NCI-H446 (cell line): ENCODE measurements at regions not wholly inside any gene's neighbourhood (a gene's known extent, or its start where the extent isn't known, plus 50 kb on each side); places are given as distances from the start of the nearest gene placed in this dataset.

Source experiments
- DNase-seq, 2 experiments: peaks; one replicate each; lab custom pipeline; 2025; lab: John Stamatoyannopoulos, UW

DNA sequence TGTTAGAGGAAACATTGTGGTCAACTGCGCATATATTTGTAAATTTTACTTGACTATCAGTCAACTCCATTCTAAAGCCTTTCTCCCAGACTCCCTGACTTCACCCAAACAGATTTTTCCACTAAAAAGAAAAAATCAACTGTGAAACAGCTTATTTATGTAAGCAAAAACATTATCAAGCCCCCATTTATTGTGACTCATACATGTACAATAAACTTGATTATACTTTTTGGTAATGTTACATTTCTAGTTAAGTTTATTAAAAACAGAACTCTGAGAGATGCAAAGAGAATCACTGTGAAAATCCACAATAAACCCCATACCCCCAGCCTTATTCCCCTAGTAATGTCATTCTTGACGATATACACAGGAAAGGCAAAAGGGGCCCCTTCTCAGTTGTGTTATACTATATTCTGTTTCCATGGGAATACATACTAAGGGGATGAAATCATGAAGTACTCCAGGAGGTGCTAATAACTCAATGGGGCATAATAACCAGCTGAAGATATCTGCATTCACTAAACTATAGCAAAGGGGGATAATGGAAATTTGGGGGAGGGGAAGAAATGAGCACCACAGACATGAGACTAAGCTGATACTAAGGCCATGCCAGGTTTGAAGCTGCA is 616.0 kb downstream of the ACTL7B start:
- no peak for DNase-seq

DNA sequence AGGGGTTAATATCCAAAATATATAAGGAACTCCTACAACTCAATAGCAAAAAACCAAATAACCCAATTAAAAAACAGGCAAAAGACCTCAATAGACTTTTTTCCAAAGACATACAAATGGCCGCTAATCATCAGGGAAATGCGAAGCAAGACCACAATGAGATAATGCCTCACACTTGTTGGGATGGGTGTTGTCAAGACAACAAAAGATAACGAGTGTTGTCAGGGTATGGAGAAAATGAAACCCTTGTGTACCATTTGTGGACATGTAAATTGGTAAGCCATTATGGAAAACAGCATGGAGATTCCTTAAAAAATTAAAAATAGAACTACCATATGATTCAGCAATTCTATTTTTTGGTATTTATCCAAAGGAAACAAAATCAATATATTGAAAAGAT is 620.2 kb downstream of the ACTL7B start:
- DNase-seq = no peak

GRCh38 chr9:108234811-108235210 is 621.0 kb downstream of the ACTL7B start:
- DNase-seq = no peak

- no peak for DNase-seq
These were observed 630.5 kb downstream of the ACTL7B start for GRCh38 chr9:108225149-108225800.

DNA sequence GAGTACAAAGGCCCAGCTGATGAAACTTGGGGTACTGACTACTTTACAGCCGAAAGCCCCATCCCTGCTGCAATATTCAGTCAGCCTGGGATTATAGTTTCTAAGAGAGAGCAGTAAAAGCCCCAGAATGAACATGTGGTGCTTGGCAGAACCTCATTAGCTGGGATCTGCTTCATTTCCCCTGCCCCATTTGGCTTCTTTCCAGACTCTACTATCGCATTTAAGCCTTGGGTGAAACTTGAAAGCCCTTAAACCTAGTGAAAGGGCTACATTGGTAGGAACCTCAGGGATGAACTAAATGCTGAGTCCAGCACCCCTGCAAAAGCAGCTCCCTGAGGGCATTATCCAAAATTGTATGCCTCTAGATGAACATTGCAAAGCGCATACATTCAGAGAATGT is 631.1 kb downstream of the ACTL7B start:
- DNase-seq = no peak

DNA sequence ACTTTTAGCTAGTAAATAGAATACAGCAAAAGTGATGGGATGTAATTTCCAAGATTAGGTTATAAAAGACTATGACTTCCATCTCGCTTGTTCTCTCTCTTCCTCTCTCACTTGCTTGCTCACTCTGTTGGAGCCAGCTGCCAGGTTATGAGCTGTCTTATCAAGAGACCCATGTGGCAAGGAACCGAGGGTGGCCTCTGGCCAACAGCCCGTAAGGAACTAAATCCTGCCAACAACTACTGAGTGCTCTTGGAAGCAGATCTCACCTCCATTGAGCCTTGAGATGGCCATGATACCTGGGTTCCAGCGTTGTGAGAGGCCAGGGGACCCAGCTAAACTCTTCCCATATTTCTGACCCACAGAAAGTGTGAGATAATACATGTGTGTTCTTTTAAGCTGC is 636.1 kb downstream of the ACTL7B start:
- no peak for DNase-seq

DNA sequence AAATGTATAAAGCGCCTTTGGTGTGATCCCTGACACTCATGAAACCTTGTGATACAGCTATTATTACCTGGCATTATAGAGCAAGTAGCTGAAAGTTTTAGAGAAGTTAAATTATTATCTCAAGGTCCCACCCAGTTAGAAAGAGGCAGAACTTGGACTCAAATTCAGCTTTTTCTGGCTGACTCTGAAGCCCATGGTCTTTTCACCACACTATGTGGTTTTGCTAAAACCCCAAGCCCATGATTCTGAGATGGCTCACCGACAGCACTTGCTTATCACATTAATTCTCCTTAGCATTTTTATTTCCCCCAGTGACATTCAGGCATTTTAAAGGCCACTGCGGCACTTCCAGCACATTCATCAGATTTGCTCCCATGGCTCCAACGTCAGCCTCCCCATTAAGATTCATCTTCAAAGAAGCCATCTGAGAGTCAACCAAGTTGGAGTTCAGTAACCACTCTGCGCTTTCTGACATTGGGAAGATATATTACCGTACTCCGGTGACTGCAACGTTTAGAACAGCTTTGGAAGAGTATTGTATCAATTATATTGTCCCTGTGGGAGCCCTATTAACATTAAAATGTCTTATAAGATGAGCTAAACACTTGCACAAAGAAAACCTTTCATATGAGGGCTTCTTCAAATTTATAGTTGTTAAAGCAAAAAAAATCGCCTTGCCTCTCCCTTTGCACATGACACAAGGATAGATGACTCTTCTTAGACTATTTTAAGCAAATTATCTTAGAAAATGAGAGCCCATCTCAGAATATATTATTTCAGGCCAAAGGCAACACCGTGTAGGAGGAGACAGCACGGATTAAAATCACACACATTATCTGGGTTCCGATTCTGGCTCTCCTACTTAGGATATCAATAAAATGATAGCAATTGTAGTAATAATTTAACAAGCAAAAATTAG is 638.1 kb downstream of the ACTL7B start:
- no peak for DNase-seq

GRCh38 chr9:108213511-108213910 is 642.3 kb downstream of the ACTL7B start:
- no peak for DNase-seq

DNA sequence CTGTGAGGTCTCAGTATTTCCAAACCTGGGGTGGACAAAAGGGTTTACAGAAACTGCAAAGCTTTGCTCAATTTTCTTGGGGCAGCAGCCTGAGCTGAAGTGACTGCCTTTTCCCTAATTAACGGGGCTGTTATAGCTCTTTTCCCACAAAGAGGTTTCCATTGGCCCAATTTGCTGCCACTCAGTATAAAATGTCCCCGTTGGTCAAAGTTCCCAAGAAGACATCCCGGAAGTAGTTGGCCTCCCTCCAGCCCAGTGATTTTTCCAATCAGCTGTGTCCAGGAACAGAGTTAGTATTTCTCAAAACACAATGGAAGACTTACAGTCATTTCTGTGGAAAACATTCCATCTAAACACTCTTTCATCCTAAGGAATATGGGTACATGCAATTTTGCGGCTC is 643.6 kb downstream of the ACTL7B start:
- no peak for DNase-seq

GRCh38 chr9:108211411-108211955 is 644.3 kb downstream of the ACTL7B start:
- no peak for DNase-seq

DNA sequence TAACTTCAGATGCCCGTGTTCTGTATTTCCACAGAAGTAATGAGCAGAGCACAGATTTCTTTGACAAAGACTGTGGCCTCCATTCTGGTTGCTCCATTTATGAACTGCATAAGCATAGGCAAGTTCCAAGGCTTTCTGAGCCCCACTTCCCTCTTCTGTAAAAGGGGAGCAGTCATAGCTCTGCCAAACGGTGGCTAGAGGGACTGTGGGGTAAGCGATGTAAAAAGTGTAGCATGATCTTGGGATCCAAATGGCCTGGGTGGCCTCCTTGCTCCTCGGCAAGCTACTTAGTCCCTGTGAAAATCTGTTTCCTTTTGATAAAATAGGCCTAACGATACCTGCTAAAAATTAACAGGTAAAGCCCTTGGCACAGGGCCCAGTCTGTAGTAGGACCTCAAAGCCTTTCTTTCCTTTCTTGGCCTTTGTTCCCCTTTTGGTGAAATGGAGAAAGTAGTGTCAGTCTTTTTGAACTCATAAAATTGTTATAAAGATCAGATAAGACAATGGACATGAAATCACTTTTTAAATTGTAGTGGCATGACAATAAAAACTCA is 646.6 kb downstream of the ACTL7B start:
- DNase-seq = no peak

- no peak for DNase-seq
These were observed 648.1 kb downstream of the ACTL7B start for GRCh38 chr9:108207561-108208165.

DNA sequence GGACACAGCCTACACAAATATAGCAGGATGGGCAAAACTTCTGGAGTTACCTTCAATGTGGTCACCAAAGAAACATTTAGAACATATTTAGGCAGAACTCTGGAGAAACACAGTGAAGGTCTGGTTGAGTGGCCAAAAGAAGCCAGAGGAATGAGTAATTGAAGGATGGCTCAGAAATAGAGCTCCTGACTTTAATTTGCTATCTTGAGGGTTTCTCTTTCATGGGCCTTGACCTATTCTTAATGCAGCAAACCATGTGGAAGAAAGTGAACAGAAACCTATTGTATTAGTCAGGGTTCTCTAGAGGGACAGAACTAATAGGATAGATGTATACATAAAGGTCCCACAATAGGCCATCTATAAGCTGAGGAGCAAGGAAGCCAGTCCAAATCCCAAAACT is 650.5 kb downstream of the ACTL7B start:
- no peak for DNase-seq

GRCh38 chr9:108197899-108198298 is 657.9 kb downstream of the ACTL7B start:
- no peak for DNase-seq

DNA sequence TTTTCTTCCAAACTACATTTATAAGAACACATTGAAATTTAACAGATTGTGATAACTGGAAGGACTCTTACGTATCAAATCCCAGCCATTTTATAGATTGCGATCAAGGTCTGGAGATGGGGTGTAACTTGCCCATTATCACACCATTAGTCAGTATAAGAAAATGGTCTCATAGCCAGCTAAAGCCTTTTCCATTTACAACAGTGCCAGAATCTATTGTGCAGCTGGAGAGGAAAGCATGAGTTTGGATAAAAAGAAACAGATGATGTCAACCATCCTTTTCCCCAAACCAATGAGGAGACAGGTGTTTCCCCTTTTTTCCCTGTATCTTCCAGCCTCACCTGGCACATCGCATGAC is 658.8 kb downstream of the ACTL7B start:
- no peak for DNase-seq

DNA sequence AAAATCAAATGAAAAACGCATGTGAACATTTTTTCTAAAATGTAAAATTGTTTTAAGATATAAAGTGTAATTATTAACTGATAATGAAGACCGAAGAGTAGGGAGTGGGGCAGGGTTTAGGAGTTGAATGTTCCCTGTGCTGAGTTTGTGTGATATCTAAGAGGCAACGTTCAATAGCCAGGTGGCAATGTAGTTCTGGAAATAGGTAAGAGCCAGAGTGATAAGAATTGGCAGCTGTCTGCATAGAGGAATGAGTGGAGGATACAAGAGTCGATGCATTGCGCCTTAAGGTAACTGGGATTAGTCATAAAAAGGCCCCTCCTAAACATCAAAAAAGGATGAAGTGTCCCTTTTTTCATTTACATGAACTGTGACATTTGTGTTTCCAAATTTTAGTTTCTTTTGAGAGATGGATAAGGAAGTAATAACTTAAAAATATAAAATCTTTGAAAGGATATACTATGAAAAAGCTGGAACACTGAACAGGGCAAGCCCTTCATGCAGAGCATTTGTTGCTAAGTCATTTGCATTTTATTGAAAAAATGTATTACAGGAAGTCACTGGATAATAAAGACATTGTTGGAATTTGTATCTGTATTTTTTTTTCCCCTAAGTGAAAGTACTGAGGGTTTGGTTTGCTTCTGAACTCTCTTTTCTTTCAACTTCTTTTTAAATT is 659.3 kb downstream of the ACTL7B start:
- no peak for DNase-seq

DNA sequence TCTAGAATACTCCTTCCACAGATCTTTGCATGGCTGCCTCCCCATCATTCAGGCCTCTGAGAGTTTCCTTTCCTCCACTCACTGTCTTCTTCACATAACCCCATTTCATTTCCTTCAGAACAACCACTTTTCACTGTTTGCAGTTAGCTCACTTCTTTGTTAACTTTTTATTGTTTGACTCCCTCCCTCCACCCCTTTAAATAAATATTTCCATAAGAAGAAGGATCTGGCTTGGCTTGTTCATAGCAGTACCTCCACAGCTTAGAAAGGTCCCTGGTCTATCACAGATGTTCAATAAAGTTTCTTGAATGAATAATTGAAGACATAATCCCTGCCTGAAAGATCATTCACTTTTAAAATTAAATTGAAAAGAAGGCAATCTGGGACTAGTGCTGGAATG is 661.6 kb downstream of the ACTL7B start:
- no peak for DNase-seq

GRCh38 chr9:108193026-108193710 is 662.6 kb downstream of the ACTL7B start:
- no peak for DNase-seq

DNA sequence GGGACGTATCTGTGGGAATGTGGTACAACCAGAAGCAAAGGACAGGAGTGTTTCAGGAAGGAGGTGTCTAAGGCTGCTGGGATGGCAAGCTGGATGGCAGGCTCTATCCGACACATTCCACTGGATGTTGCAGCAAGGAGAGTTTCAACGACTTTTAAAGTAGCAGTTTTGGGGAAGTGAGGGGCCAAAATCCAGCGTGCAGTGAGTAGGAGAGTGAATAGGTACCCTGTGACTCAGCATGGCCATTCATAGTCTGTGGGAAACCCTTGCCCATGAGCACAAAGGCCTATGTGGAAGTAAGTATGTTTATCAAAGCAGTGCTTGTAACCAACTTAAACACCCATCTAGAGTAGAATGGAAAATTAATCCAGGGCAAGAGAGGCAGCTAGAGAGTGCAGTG is 664.7 kb downstream of the ACTL7B start:
- no peak for DNase-seq

- no peak for DNase-seq
These were observed 666.8 kb downstream of the ACTL7B start for GRCh38 chr9:108188976-108189375.

DNA sequence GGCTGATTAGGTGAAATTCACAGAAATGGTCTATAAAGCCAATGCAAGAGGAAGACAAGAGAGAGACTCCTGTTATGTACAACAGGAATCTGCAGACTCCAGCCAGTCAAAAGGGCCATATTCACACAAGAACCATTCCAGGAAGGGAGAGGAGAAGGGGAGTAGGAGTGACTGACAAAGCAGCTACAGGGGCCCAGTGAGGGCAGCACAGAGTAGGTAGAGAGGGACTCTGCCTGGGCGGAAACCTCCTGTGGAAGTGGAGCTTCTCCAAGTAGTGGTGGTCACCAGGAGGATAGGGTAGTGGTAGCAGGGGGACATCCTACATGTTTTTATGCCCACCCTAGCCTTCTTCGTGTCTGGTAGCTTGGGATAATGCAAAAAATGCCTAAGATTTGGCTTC is 667.3 kb downstream of the ACTL7B start:
- no peak for DNase-seq
